22Rv1 (cell line): ENCODE measurements at regions not wholly inside any gene's neighbourhood (a gene's known extent, or its start where the extent isn't known, plus 50 kb on each side); places are given as distances from the start of the nearest gene placed in this dataset.

Source experiments
- CTCF ChIP-seq: fragments of 450-650 bp; IDR thresholded peaks from 2 replicates; pipeline ENCODE4 v1.5.1; 2017; ENCODE audit warnings: mild to moderate bottlenecking
- ZFX ChIP-seq: fragments of 450-650 bp; IDR thresholded peaks from 2 replicates; pipeline ENCODE4 v1.6.1; 2017; ENCODE audit warnings: antibody characterized with exemption, borderline replicate concordance

GRCh38 chr21:35207322-35207721 lies 158.2 kb upstream of the RUNX1 start:
- TF ChIP-seq CTCF (no peak), ZFX (no peak)
